ENCODE measurements at regions not wholly inside any gene's neighbourhood (a gene's known extent, or its start where the extent isn't known, plus 50 kb on each side); places are given as distances from the start of the nearest gene placed in this dataset.

DNA sequence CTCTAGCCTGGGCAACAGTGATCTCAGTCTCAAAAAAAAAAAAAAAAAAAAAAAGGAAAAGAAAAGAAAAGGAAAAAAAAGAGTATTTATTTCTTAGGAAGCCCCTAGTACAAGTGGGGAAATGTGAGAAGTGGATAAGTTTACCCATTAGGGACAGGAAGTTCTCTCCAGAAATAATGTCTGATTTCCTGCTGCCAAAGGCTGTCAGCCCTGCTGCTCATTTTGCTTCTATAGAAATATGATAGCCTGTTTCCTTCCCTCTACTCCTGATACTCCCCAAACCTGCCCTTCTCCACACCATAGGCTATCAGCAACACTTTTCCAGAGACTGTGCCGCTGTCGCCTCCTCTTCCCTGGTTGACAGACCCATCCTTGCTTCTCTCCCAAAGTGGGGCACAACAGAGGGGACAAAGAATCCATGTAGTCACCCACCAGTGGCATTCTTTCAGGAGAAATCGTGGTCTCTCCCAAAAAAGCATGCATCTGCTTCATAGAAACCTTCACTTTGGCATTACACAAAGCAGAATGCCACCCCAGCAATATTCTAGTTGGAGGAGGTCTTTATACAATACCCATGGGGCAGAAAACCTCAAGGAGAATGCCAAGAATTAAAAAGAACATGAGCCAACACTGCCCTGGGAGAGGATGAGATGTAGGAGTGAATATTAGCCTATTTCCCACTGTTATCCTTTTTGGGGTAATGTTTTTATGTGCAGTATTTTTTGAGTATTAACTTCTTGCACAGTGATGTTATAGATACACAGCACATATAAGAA lies 166.3 kb upstream of the NR5A2 start:
- no peaks in the 10 kb centered on the region for H3K36me3 ChIP-seq
- H3K27me3 ChIP-seq, result no peaks in the 10 kb centered on the region
- no peak overlapping the region for H3K4me3 ChIP-seq
- H3K4me1 ChIP-seq, result no peaks in the 10 kb centered on the region
- no peak overlapping the region for H3K27ac ChIP-seq
- H3K9me3 ChIP-seq, result no peaks in the 10 kb centered on the region
- TF ChIP-seq EP300 (IDR thresholded peaks at IDR 0.05), result no peak
- no peak for TF ChIP-seq POLR2AphosphoS5 (IDR thresholded peaks at IDR 0.05)
- TF ChIP-seq, protein P1, sequence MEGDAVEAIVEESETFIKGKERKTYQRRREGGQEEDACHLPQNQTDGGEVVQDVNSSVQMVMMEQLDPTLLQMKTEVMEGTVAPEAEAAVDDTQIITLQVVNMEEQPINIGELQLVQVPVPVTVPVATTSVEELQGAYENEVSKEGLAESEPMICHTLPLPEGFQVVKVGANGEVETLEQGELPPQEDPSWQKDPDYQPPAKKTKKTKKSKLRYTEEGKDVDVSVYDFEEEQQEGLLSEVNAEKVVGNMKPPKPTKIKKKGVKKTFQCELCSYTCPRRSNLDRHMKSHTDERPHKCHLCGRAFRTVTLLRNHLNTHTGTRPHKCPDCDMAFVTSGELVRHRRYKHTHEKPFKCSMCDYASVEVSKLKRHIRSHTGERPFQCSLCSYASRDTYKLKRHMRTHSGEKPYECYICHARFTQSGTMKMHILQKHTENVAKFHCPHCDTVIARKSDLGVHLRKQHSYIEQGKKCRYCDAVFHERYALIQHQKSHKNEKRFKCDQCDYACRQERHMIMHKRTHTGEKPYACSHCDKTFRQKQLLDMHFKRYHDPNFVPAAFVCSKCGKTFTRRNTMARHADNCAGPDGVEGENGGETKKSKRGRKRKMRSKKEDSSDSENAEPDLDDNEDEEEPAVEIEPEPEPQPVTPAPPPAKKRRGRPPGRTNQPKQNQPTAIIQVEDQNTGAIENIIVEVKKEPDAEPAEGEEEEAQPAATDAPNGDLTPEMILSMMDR (IDR thresholded peaks at IDR 0.05), result no peak
- 81% methylated on average over 3 of the region's 3 CpGs for WGBS
- no peak for DNase-seq (ENCODE audit: low spot score in 2 of 2)

DNA sequence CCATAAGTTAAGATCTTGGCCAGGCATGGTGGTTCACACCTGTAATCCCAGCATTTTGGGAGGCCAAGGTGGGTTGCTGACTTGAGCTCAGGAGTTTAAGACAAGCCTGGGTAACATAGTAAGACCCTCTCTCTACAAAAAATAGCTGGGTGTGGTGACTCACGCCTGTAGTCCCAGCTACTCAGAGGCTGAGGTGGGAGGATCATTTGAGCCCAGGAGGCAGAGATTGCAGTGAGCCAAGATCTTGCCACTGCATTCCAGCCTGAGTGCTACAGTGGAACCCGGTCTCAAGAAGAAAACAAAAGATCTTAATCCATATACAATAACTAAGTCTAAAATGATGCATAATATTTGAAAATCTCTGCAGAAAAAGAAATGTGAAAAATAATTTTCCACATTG lies 165.5 kb upstream of the NR5A2 start:
- no peaks in the 10 kb centered on the region for H3K4me1 ChIP-seq
- no peaks in the 10 kb centered on the region for H3K36me3 ChIP-seq
- DNase-seq (ENCODE audit: low spot score in 2 of 2), result no peak
- 82% methylated on average over 2 of the region's 2 CpGs for WGBS
- H3K27me3 ChIP-seq, result no peaks in the 10 kb centered on the region
- TF ChIP-seq POLR2A (IDR thresholded peaks at IDR 0.05) (no peak), EP300 (IDR thresholded peaks at IDR 0.05) (no peak), POLR2AphosphoS5 (IDR thresholded peaks at IDR 0.05) (no peak)
- TF ChIP-seq, protein P1 (IDR thresholded peaks at IDR 0.05), result no peak
- no peak overlapping the region for H3K4me3 ChIP-seq
- H3K27ac ChIP-seq, result no peak overlapping the region
- H3K9me3 ChIP-seq, result no peaks in the 10 kb centered on the region

DNA sequence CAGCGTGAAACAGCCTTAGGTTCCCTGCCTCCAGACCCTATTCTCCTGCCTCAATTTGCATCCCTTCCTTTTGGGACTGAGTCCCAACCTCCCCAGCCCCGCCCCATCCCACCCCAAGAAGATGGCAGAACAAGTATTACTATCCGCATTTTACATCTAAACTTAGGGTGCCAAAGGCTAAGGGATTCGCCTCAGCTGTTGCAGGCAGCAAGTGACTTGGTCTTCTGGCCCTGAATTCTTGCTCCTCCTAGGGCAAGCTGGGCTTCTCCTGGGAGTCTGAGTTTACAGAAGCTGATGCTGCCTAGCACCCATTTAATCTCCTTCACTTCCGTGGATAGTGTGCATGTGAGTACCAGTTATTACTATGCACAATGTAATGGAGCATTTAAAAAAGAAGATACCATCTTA lies 161.3 kb upstream of the NR5A2 start:
- Histone ChIP-seq H3K27me3 (no peaks in the 10 kb centered on the region), H3K4me1 (no peaks in the 10 kb centered on the region), H3K4me3 (no peak overlapping the region), H3K36me3 (no peaks in the 10 kb centered on the region), H3K9me3 (no peaks in the 10 kb centered on the region), H3K27ac (no peak overlapping the region)
- no peak for TF ChIP-seq POLR2A (IDR thresholded peaks at IDR 0.05)
- TF ChIP-seq, protein P1 (IDR thresholded peaks at IDR 0.05), result no peak
- no peak for TF ChIP-seq POLR2AphosphoS5 (IDR thresholded peaks at IDR 0.05)
- no peak for TF ChIP-seq EP300 (IDR thresholded peaks at IDR 0.05)
- DNase-seq (ENCODE audit: low spot score in 2 of 2), result no peak
- WGBS, result 80% methylated on average over 5 of the region's 5 CpGs

DNA sequence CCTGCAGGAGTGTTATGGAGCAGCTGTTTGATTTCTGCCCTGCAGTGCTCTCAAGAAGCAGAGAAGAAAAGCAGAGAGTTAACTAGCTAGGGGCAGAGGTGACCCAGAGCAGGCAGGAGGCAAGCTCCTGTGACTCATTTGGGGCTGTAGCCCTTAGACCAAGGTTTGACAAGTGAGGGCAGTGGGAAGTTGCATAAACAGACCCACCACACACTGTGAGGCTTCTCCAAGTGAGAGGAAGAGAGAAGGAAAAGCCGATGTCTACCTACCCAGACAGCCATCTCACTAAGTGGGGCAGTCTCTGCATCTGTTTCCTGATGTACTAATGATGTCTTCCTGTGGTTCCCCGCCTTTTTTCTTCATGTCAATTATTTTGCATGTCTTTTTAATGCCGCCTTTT lies 159.9 kb upstream of the NR5A2 start:
- no peak for TF ChIP-seq EP300 (IDR thresholded peaks at IDR 0.05)
- Histone ChIP-seq H3K4me3 (no peak overlapping the region), H3K4me1 (no peaks in the 10 kb centered on the region), H3K9me3 (no peaks in the 10 kb centered on the region), H3K36me3 (no peaks in the 10 kb centered on the region), H3K27me3 (no peaks in the 10 kb centered on the region), H3K27ac (no peak overlapping the region)
- 72% methylated on average over 3 of the region's 3 CpGs for WGBS
- no peak for DNase-seq (ENCODE audit: low spot score in 2 of 2)

DNA sequence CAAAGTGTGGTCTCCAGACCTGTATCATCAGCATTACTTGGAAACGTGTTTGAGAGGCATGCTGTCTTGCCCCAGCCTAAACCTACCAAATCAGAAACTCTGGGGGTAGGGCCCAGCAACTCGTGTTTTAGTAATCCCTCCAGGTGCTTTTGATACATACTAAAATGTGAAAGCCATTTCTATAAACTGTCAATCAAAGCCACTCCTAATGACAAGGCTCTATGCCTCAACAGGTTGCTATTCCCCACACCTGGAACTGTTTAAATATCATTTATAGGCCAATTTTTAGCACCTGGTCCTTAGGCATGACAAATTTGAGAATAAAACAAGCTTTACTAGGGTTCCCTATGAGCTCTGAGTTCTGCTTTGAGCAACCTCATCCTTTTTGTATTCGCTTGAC lies 158.7 kb upstream of the NR5A2 start:
- Histone ChIP-seq H3K4me1 (no peaks in the 10 kb centered on the region), H3K27ac (no peak overlapping the region), H3K9me3 (no peaks in the 10 kb centered on the region), H3K4me3 (no peak overlapping the region), H3K27me3 (no peaks in the 10 kb centered on the region), H3K36me3 (no peaks in the 10 kb centered on the region)
- DNase-seq (ENCODE audit: low spot score in 2 of 2), result no peak
- TF ChIP-seq, protein P1 (IDR thresholded peaks at IDR 0.05), result no peak
- TF ChIP-seq POLR2A (IDR thresholded peaks at IDR 0.05) (no peak), POLR2AphosphoS5 (IDR thresholded peaks at IDR 0.05) (no peak), EP300 (IDR thresholded peaks at IDR 0.05) (no peak)
- 46% methylated on average over 3 of the region's 3 CpGs for WGBS

DNA sequence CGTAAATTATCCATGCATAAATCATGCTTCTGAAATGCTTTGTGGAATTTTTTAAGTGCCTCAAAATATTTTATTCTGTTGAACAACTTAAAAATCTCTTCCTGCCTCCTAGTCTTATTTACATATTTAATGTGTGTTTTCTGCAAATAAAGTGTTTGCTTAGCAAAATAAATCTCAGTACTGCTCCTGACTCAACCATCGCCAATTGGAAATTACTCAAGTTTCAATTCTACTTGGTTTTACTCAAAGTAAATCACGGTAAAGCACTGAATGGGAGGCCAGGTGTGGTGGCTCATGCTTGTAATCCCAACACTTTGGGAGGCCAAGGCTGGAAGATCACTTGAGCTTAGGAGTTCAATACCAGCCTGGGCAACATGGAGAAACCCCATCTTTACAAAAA lies 152.2 kb upstream of the NR5A2 start:
- TF ChIP-seq, protein P1 (IDR thresholded peaks at IDR 0.05), result no peak
- TF ChIP-seq EP300 (IDR thresholded peaks at IDR 0.05) (no peak), POLR2A (IDR thresholded peaks at IDR 0.05) (no peak), POLR2AphosphoS5 (IDR thresholded peaks at IDR 0.05) (no peak)
- DNase-seq (ENCODE audit: low spot score in 2 of 2), result no peak
- Histone ChIP-seq H3K4me1 (no peaks in the 10 kb centered on the region), H3K36me3 (no peaks in the 10 kb centered on the region), H3K9me3 (no peaks in the 10 kb centered on the region), H3K27me3 (no peaks in the 10 kb centered on the region), H3K27ac (no peak overlapping the region), H3K4me3 (no peak overlapping the region)
- 58% methylated on average over 3 of the region's 3 CpGs for WGBS

Data from suprapubic skin (tissue), 4 donors.